ENCODE measurements at regions not wholly inside any gene's neighbourhood (a gene's known extent, or its start where the extent isn't known, plus 50 kb on each side); places are given as distances from the start of the nearest gene placed in this dataset.

DNA sequence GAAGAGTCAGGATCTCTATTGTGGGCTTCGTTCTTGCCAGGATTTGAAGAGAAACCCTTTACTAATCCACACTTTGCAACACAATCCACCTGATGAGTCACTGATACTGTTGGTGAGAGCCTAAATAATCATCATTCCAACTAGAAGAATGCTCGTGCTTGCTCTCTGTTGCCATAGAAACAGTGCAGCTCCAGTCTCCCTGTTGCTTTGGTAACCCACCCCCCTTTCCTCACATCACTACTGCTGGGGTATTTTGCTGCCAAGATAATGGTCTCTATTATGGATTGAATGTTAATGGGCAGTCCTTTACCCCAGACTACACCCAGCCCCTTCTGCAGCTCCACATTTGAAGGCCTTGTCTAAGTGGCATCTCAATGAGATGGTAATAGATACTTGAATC is 190.4 kb downstream of the ABCC12 start:
- Histone ChIP-seq H3K4me3 (replicated peaks in 1 of 3) (no peak overlapping the region), H3K27ac (no peak overlapping the region), H3K36me3 (no peaks in the 10 kb centered on the region), H3K27me3 (no peaks in the 10 kb centered on the region), H3K9me3 (no peaks in the 10 kb centered on the region), H3K4me1 (no peaks in the 10 kb centered on the region)
- intact Hi-C loops (cut with DNase I), result no loop called here
- 10 to 20% methylated on average over 2 of the region's 2 CpGs for WGBS, 2 donors
- TF ChIP-seq, protein P1, sequence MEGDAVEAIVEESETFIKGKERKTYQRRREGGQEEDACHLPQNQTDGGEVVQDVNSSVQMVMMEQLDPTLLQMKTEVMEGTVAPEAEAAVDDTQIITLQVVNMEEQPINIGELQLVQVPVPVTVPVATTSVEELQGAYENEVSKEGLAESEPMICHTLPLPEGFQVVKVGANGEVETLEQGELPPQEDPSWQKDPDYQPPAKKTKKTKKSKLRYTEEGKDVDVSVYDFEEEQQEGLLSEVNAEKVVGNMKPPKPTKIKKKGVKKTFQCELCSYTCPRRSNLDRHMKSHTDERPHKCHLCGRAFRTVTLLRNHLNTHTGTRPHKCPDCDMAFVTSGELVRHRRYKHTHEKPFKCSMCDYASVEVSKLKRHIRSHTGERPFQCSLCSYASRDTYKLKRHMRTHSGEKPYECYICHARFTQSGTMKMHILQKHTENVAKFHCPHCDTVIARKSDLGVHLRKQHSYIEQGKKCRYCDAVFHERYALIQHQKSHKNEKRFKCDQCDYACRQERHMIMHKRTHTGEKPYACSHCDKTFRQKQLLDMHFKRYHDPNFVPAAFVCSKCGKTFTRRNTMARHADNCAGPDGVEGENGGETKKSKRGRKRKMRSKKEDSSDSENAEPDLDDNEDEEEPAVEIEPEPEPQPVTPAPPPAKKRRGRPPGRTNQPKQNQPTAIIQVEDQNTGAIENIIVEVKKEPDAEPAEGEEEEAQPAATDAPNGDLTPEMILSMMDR (IDR thresholded peaks at IDR 0.05), result no peak
- no peak for DNase-seq

DNA sequence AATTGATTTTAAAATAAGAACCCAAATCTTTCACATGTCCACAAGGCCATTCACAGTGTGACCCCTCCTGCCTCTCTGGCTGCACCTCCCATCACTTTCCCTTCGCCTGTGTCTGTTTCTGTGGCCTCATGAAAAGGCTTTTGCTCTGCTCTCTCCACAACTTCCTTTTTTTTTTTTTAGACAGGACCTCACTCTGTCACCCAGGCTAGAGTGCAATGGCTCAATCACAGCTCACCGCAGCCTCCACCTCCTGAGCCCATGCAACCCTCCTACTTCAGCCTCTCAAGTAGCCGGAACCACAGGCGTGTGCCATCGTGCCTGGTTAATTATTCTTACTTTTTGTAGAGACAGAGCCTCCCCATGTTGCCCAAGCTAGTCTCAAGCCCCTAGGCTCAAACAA is 197.1 kb downstream of the ABCC12 start:
- intact Hi-C loops (cut with DNase I), result no loop called here
- H3K4me1 ChIP-seq, result no peaks in the 10 kb centered on the region
- no peaks in the 10 kb centered on the region for H3K27me3 ChIP-seq
- 83 to 96% methylated on average over 5 of the region's 5 CpGs for WGBS, 2 donors
- TF ChIP-seq, protein P1 (IDR thresholded peaks at IDR 0.05), result no peak
- TF ChIP-seq POLR2A (IDR thresholded peaks at IDR 0.05), result no peak
- H3K4me3 ChIP-seq (replicated peaks in 1 of 3), result no peak overlapping the region
- no peaks in the 10 kb centered on the region for H3K36me3 ChIP-seq
- no peaks in the 10 kb centered on the region for H3K9me3 ChIP-seq
- no peak for DNase-seq
- no peak overlapping the region for H3K27ac ChIP-seq

- Histone ChIP-seq H3K9me3 (no peaks in the 10 kb centered on the region), H3K4me1 (no peaks in the 10 kb centered on the region), H3K4me3 (replicated peaks in 1 of 3) (no peak overlapping the region), H3K36me3 (no peaks in the 10 kb centered on the region), H3K27ac (no peak overlapping the region), H3K27me3 (no peaks in the 10 kb centered on the region)
- 44 to 49% methylated on average over 2 of the region's 2 CpGs for WGBS, 2 donors
- TF ChIP-seq, protein P1 (IDR thresholded peaks at IDR 0.05), result no peak
- TF ChIP-seq POLR2A (IDR thresholded peaks at IDR 0.05), result no peak
- intact Hi-C loops (cut with DNase I), result no loop called here
- DNase-seq, result no peak
Observed at GRCh38 chr16:47956916-47957315, 198.9 kb downstream of the ABCC12 start.

DNA sequence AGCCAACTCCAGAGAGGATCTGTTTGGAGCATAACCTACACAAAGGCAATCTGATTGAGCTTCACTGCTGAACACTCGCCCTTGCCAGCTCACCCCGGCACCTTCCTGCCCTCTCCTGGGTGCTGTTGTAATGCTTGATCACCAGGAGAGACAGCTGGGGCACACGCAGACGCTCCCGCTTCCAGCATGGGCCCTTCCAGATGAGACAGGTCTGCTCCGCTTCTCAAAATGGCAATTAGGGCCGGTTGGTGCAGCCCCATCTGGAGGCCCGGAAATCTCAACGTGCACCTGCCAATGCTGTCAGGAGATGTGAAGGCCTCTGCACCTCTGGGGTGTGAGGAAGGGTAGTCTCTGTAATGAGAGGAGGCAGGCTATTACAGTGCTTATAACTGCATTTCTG is 206.1 kb downstream of the ABCC12 start:
- no peaks in the 10 kb centered on the region for H3K4me1 ChIP-seq
- H3K27me3 ChIP-seq, result no peaks in the 10 kb centered on the region
- H3K4me3 ChIP-seq (replicated peaks in 1 of 3), result no peak overlapping the region
- intact Hi-C loops (cut with DNase I), result loop anchor here (10.0 kb wide), 1 partner anchor 205 kb away; the partner anchor contains the start of gene ABCC12
- no peaks in the 10 kb centered on the region for H3K36me3 ChIP-seq
- TF ChIP-seq, protein P1 (IDR thresholded peaks at IDR 0.05), result no peak
- TF ChIP-seq POLR2A (IDR thresholded peaks at IDR 0.05), result no peak
- 78 to 85% methylated on average over 5 to 9 of the region's 9 CpGs for WGBS, 2 donors
- no peak for DNase-seq
- no peak overlapping the region for H3K27ac ChIP-seq
- H3K9me3 ChIP-seq, result no peaks in the 10 kb centered on the region

GRCh38 chr16:47949276-47949675 is 206.5 kb downstream of the ABCC12 start:
- no peaks in the 10 kb centered on the region for H3K4me1 ChIP-seq
- WGBS, 2 donors, result 84 to 88% methylated on average over 10 of the region's 10 CpGs
- no peak overlapping the region for H3K4me3 ChIP-seq (replicated peaks in 1 of 3)
- intact Hi-C loops (cut with DNase I), result loop anchor here (10.0 kb wide), 1 partner anchor 206 kb away; the partner anchor contains the start of gene ABCC12
- no peak for DNase-seq
- H3K27ac ChIP-seq, result no peak overlapping the region
- no peaks in the 10 kb centered on the region for H3K9me3 ChIP-seq
- TF ChIP-seq, protein P1 (IDR thresholded peaks at IDR 0.05), result no peak
- no peak for TF ChIP-seq POLR2A (IDR thresholded peaks at IDR 0.05)
- no peaks in the 10 kb centered on the region for H3K36me3 ChIP-seq
- no peaks in the 10 kb centered on the region for H3K27me3 ChIP-seq
